ENCODE measurements at regions not wholly inside any gene's neighbourhood (a gene's known extent, or its start where the extent isn't known, plus 50 kb on each side); places are given as distances from the start of the nearest gene placed in this dataset.
A peak's percentile ranks its signal among the peaks of the same experiment; 100 is the strongest.

- Mint-ChIP-seq H3K27ac (ENCODE audit: low read depth, unreplicated experiment) (no peak overlapping the region), H3K9me3 (ENCODE audit: unreplicated experiment) (no peaks in the 10 kb centered on the region), H3K4me3 (ENCODE audit: unreplicated experiment) (no peak overlapping the region), H3K4me1 (ENCODE audit: insufficient read depth, unreplicated experiment) (no peaks in the 10 kb centered on the region), H3K27me3 (ENCODE audit: insufficient read depth, unreplicated experiment) (peaks cover 7% of the 10 kb centered on the region), H3K36me3 (ENCODE audit: insufficient read depth, unreplicated experiment) (no peaks in the 10 kb centered on the region)
- intact Hi-C loops (cut with micrococcal nuclease), result no loop called here
- TF ChIP-seq, protein P1, sequence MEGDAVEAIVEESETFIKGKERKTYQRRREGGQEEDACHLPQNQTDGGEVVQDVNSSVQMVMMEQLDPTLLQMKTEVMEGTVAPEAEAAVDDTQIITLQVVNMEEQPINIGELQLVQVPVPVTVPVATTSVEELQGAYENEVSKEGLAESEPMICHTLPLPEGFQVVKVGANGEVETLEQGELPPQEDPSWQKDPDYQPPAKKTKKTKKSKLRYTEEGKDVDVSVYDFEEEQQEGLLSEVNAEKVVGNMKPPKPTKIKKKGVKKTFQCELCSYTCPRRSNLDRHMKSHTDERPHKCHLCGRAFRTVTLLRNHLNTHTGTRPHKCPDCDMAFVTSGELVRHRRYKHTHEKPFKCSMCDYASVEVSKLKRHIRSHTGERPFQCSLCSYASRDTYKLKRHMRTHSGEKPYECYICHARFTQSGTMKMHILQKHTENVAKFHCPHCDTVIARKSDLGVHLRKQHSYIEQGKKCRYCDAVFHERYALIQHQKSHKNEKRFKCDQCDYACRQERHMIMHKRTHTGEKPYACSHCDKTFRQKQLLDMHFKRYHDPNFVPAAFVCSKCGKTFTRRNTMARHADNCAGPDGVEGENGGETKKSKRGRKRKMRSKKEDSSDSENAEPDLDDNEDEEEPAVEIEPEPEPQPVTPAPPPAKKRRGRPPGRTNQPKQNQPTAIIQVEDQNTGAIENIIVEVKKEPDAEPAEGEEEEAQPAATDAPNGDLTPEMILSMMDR (IDR thresholded peaks at IDR 0.05; ENCODE audit: unreplicated experiment), result no peak
- POLR2A ChIA-PET, result no interaction called here
- no TSS peak for BruUV-seq (replicated peaks)
- DNase-seq (ENCODE audit: unreplicated experiment), result no peak
- CTCF ChIA-PET, result interaction anchor here (0.6 kb wide), 1 partner anchor 1071 kb away, joined by 3 read pairs; no protein-coding TSS in a partner anchor
Observed at GRCh38 chr13:59126474-59126873, 1037.3 kb downstream of the DIAPH3 start.

GRCh38 chr13:59133903-59134302, 1029.8 kb downstream of the DIAPH3 start:
- intact Hi-C loops (cut with micrococcal nuclease), result no loop called here
- peaks cover 38% of the 10 kb centered on the region for H3K27me3 Mint-ChIP-seq (ENCODE audit: insufficient read depth, unreplicated experiment)
- POLR2A ChIA-PET, result no interaction called here
- H3K27ac Mint-ChIP-seq (ENCODE audit: low read depth, unreplicated experiment), result no peak overlapping the region
- CTCF ChIA-PET, result no interaction called here
- no peak overlapping the region for H3K4me3 Mint-ChIP-seq (ENCODE audit: unreplicated experiment)
- H3K4me1 Mint-ChIP-seq (ENCODE audit: insufficient read depth, unreplicated experiment), result no peaks in the 10 kb centered on the region
- H3K9me3 Mint-ChIP-seq (ENCODE audit: unreplicated experiment), result no peaks in the 10 kb centered on the region
- no peak for DNase-seq (ENCODE audit: unreplicated experiment)
- no peaks in the 10 kb centered on the region for H3K36me3 Mint-ChIP-seq (ENCODE audit: insufficient read depth, unreplicated experiment)
- no TSS peak for BruUV-seq (replicated peaks)
- TF ChIP-seq, protein P1 (IDR thresholded peaks at IDR 0.05; ENCODE audit: unreplicated experiment), result no peak

- TF ChIP-seq, protein P1 (IDR thresholded peaks at IDR 0.05; ENCODE audit: unreplicated experiment), result no peak
- Mint-ChIP-seq H3K36me3 (ENCODE audit: insufficient read depth, unreplicated experiment) (no peaks in the 10 kb centered on the region), H3K27me3 (ENCODE audit: insufficient read depth, unreplicated experiment) (peaks cover 41% of the 10 kb centered on the region), H3K9me3 (ENCODE audit: unreplicated experiment) (no peaks in the 10 kb centered on the region), H3K4me1 (ENCODE audit: insufficient read depth, unreplicated experiment) (no peaks in the 10 kb centered on the region), H3K27ac (ENCODE audit: low read depth, unreplicated experiment) (no peak overlapping the region), H3K4me3 (ENCODE audit: unreplicated experiment) (no peak overlapping the region)
- ChIA-PET POLR2A (no interaction called here), CTCF (no interaction called here)
- peak; percentile 9 for DNase-seq (ENCODE audit: unreplicated experiment)
- intact Hi-C loops (cut with micrococcal nuclease), result no loop called here
- no TSS peak for BruUV-seq (replicated peaks)
Observed at GRCh38 chr13:59144700-59145099, 1019.0 kb downstream of the DIAPH3 start.

DNA sequence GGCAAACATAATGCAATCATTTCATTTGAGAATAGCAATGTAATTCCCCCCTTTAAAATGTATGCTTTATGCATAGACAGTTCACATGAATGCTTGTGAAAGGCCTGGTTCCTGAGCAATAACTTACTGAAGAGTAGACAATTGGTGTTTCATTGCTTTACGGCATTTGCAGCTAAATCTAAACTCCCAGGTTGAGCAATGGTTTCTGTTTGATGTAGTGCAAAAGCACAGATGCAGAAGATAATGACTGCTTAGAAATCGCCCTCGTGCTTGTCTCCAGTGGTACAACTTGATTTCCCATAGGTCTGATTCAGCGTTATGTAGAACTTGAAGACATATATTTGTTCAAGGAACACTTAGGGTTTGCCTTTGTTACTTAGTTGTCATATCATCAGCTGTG, 1018.3 kb downstream of the DIAPH3 start:
- no peak for DNase-seq (ENCODE audit: unreplicated experiment)
- no peak overlapping the region for H3K27ac Mint-ChIP-seq (ENCODE audit: low read depth, unreplicated experiment)
- H3K9me3 Mint-ChIP-seq (ENCODE audit: unreplicated experiment), result no peaks in the 10 kb centered on the region
- intact Hi-C loops (cut with micrococcal nuclease), result no loop called here
- POLR2A ChIA-PET, result no interaction called here
- TF ChIP-seq, protein P1 (IDR thresholded peaks at IDR 0.05; ENCODE audit: unreplicated experiment), result no peak
- no peaks in the 10 kb centered on the region for H3K4me1 Mint-ChIP-seq (ENCODE audit: insufficient read depth, unreplicated experiment)
- CTCF ChIA-PET, result no interaction called here
- BruUV-seq (replicated peaks), result no TSS peak
- H3K27me3 Mint-ChIP-seq (ENCODE audit: insufficient read depth, unreplicated experiment), result peaks cover 41% of the 10 kb centered on the region
- no peaks in the 10 kb centered on the region for H3K36me3 Mint-ChIP-seq (ENCODE audit: insufficient read depth, unreplicated experiment)
- H3K4me3 Mint-ChIP-seq (ENCODE audit: unreplicated experiment), result no peak overlapping the region
